ENCODE measurements at regions not wholly inside any gene's neighbourhood (a gene's known extent, or its start where the extent isn't known, plus 50 kb on each side); places are given as distances from the start of the nearest gene placed in this dataset.

GRCh38 chr12:14284184-14284722 is 81.2 kb upstream of the ATF7IP start:
- no peak for DNase-seq

DNA sequence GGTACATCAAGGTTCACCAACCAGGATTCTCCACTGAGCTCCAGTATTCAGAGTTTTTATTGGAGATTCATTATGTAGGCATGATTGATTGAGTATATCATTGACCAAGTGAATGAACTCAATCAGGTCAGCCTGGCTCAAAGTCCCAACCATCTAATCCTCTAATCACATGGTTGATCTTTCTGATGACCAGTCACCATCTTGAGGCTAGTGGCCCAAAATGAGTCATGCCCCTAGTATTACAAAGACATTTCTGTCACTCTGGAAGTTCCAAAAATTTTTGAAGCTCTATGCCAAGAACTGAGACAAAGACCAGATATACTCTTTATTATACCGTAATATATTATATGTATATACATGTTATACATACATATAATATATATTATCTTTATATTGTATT is 75.9 kb upstream of the ATF7IP start:
- no peak for DNase-seq

DNA sequence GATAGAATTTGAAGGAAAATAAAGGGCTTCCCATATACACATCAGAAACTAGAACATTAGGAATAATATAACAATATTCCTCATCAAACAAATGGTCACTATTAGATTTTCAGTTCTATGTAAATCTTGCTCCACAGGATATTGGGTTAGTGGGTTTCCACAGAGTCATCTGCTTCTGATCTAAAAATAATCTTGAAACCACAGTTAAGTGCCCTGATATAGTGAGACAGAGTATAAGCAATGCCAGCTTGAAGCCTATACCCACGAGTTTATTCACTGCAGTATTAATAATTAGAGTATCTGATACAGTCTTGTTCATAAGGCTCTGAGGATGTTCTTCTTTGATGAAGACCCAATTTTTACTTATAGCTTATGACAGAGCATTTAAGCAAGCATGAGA is 74.5 kb upstream of the ATF7IP start:
- no peak for DNase-seq

GRCh38 chr12:14303661-14304155 is 61.8 kb upstream of the ATF7IP start:
- DNase-seq: no peak

DNA sequence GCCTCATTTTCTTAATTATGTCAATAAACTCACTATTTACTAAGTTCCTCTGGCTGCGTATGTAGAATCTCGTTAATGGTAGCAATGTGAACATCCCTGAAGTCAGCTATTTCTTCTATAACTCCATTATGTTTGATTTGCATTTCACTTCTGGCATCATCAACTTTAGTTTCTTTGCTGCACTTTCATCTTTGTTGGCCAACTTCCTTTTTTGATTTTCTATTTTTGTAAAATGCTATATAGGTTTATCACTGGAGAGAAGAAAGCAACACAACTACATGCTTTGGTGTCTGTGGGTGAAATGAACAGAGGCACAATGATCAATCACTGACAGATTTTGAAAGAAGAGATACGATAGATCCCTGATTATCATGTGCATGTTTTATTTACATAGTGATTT is 58.5 kb upstream of the ATF7IP start:
- DNase-seq: no peak

GRCh38 chr12:14308516-14308915 is 57.0 kb upstream of the ATF7IP start:
- DNase-seq: no peak

DNA sequence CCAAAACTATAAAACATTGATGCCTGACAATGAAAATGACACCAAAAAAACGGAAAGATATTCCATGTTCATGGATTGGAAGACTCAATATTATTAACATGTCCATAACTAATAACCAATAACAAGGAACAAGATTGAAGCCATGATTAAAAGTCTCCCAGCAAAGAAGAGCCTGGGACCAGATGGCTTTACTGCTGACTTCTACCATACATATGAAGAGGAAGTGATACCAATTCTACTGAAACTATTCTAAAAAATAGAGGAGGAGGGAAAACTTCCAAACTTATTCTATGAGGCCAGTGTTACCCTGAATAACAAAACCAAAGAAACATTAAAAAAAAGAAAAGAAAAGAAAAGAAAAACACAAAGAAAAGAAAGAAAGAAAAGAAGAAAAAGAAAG is 54.6 kb upstream of the ATF7IP start:
- DNase-seq: no peak

DNA sequence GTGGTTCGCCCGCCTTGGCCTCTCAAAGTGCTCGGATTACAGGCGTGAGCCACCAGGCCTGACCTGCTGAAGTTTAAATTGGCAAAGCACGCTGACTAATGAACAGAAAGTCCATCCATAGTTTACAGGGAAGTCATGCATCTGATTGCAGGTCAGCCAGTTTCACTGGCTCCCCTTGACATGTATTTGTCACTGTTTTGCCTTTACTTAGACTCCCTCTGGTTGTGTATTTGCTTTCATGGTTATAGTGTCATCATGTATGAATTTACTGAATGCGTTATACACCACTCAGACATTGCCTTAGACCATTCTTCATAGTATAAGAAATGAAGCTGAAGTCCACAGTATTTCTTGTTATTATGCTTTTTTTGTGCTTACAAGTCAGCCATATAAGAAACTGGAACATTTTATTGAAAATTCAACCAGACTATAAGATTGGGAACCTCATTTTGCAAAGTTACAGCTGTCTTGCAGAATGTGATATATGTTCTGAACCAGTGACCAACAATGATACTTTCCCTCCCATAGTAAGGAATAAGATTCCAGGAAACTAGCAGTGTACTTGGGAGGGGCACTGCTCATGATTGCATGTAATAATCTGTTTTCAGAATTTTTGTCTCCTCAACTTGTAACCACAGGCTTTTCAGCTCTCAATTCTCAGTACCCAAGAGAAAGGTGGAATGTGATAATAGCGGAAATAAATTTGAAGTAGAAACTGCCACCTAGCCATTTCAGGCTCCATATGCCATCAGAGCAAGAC is 51.9 kb upstream of the ATF7IP start:
- DNase-seq: no peak

- no peak for DNase-seq
Measured at GRCh38 chr12:14314801-14315200, 50.7 kb upstream of the ATF7IP start.

- no peak for DNase-seq
Measured at GRCh38 chr12:14315501-14315900, 50.0 kb upstream of the ATF7IP start.

Data from activated naive CD4-positive, alpha-beta T cell treated with Interleukin-2 at 50 U/mL for 16 hours (primary cell).